ENCODE measurements at regions not wholly inside any gene's neighbourhood (a gene's known extent, or its start where the extent isn't known, plus 50 kb on each side); places are given as distances from the start of the nearest gene placed in this dataset.

DNA sequence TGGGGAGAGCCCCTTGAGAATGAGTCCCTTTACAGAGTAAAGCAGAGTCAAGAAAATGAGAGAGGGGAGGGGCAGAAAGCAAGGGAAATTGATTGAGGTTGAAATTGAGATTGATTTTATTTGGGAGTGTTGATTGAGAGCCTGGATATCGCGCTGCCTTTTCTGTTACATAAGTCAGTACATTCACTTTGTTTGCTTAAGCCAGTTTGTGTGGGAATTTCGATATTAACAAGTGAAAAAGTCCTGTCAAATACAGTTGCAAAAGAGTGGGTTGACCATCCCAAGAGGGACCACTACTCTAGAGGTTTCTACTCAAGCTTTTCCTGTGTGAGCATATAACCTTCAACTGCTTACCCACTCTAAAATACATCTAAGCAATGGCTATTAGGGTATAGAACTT, 331.4 kb upstream of the AZI2 start:
- no peak for DNase-seq

DNA sequence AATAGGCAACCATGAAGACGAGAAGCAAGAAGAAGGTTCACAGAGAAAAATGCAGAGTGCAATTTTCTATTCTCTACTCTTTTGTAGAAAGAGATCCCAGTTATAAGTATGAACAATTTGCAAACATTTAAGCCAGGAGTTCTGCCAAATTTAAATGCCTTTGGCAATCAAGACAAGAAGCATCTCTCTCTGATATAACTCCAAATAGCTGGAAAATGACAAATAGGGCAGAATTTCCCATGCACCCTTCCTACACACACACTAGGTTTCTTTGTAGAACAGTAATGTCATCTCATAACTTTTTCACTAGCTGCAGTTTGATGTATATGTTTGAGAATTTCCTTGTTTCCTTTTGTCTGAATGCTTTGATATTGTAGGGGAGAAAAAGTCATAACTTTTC, 333.5 kb upstream of the AZI2 start:
- no peak for ATAC-seq (ENCODE audit: low FRiP score in 2 of 2)
- Histone ChIP-seq H3K27me3 (no peaks in the 10 kb centered on the region), H3K36me3 (no peaks in the 10 kb centered on the region), H3K27ac (no peak overlapping the region), H3K4me3 (no peak overlapping the region), H3K4me1 (peaks cover 0 to 7% (median 4%) of the 10 kb centered on the region in 4 donors), H3K9me3 (no peaks in the 10 kb centered on the region)
- no peak for DNase-seq
- WGBS, 2 donors = 75 to 79% methylated on average over 1 of the region's 1 CpG
- TF ChIP-seq POLR2AphosphoS5 (IDR thresholded peaks at IDR 0.05) (no peak), CTCF (IDR thresholded peaks at IDR 0.05) (no peak), EP300 (IDR thresholded peaks at IDR 0.05) (no peak), POLR2A (IDR thresholded peaks at IDR 0.05) (no peak)

More for the DNA sequence above, 331.4 kb upstream of the AZI2 start:
- Histone ChIP-seq H3K4me1 (peaks cover 0 to 7% (median 4%) of the 10 kb centered on the region in 4 donors), H3K36me3 (no peaks in the 10 kb centered on the region), H3K27me3 (no peaks in the 10 kb centered on the region), H3K4me3 (no peak overlapping the region), H3K9me3 (no peaks in the 10 kb centered on the region), H3K27ac (no peak overlapping the region)
- ATAC-seq (ENCODE audit: low FRiP score in 2 of 2) = no peak
- 59 to 65% methylated on average over 3 of the region's 3 CpGs for WGBS, 2 donors
- TF ChIP-seq EP300 (IDR thresholded peaks at IDR 0.05) = no peak

- DNase-seq (no peak), ATAC-seq (ENCODE audit: low FRiP score in 2 of 2) (no peak)
- TF ChIP-seq POLR2A (IDR thresholded peaks at IDR 0.05) = no peak
- TF ChIP-seq EP300 (IDR thresholded peaks at IDR 0.05) = no peak
- TF ChIP-seq POLR2AphosphoS5 (IDR thresholded peaks at IDR 0.05) = no peak
- no peak for TF ChIP-seq CTCF (IDR thresholded peaks at IDR 0.05)
- Histone ChIP-seq H3K4me3 (no peak overlapping the region), H3K27me3 (no peaks in the 10 kb centered on the region), H3K36me3 (no peaks in the 10 kb centered on the region), H3K27ac (no peak overlapping the region), H3K4me1 (no peaks in the 10 kb centered on the region), H3K9me3 (no peaks in the 10 kb centered on the region)
- 76 to 82% methylated on average over 2 of the region's 2 CpGs for WGBS, 2 donors
These were observed 341.6 kb upstream of the AZI2 start for GRCh38 chr3:28690176-28690575.

DNA sequence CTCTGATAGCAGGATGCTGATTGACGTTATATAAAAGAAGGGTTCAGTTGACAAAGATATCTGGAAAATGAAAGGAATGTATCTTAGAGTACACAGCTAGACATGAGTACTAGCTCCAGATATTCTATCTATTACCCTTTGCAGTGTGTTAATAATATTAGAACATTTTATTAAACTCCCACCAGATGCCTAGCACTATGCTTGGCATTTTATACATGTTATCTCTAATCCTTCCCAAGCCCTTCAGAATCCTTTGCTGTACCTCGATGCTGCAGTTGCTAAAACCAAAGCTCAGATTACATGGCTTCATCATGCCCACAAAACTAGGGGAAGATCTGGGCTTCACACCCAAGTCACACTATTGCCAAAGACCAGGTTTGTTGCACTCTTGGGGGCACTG, 350.1 kb upstream of the AZI2 start:
- ATAC-seq (ENCODE audit: low FRiP score in 2 of 2) = no peak
- no peak for TF ChIP-seq POLR2AphosphoS5 (IDR thresholded peaks at IDR 0.05)
- no peak for TF ChIP-seq POLR2A (IDR thresholded peaks at IDR 0.05)
- no peak for TF ChIP-seq EP300 (IDR thresholded peaks at IDR 0.05)
- no peak for TF ChIP-seq CTCF (IDR thresholded peaks at IDR 0.05)
- Histone ChIP-seq H3K4me3 (no peak overlapping the region), H3K27me3 (no peaks in the 10 kb centered on the region), H3K9me3 (no peaks in the 10 kb centered on the region), H3K27ac (no peak overlapping the region), H3K36me3 (no peaks in the 10 kb centered on the region), H3K4me1 (no peaks in the 10 kb centered on the region)
- DNase-seq = no peak
- WGBS, 2 donors = 73 to 79% methylated on average over 2 of the region's 2 CpGs

- TF ChIP-seq CTCF (IDR thresholded peaks at IDR 0.05) (no peak), EP300 (IDR thresholded peaks at IDR 0.05) (no peak), POLR2A (IDR thresholded peaks at IDR 0.05) (no peak), POLR2AphosphoS5 (IDR thresholded peaks at IDR 0.05) (no peak)
- ATAC-seq (ENCODE audit: low FRiP score in 2 of 2) (no peak), DNase-seq (no peak)
- WGBS, 2 donors = 85 to 87% methylated on average over 2 of the region's 2 CpGs
- no peaks in the 10 kb centered on the region for H3K4me1 ChIP-seq
- H3K36me3 ChIP-seq = no peaks in the 10 kb centered on the region
- H3K27ac ChIP-seq = no peak overlapping the region
- no peaks in the 10 kb centered on the region for H3K27me3 ChIP-seq
- H3K4me3 ChIP-seq = no peak overlapping the region
- no peaks in the 10 kb centered on the region for H3K9me3 ChIP-seq
These were observed 350.7 kb upstream of the AZI2 start for GRCh38 chr3:28699283-28699682.

All from upper lobe of left lung (tissue), 6 donors.